H1 (cell line): ENCODE measurements at regions not wholly inside any gene's neighbourhood (a gene's known extent, or its start where the extent isn't known, plus 50 kb on each side); places are given as distances from the start of the nearest gene placed in this dataset.

Source experiments
- CTCF ChIA-PET: fragments of 300-600 bp; sonication (Branson Sonifier 250); formaldehyde crosslinking; loops from one replicate; lab custom pipeline; 2021; ENCODE audit not compliant: partially characterized antibody; lab: Charles Lee
- POLR2A ChIA-PET: fragments of 300-600 bp; sonication (Branson Sonifier 250); formaldehyde crosslinking; loops from one replicate; lab custom pipeline; 2021; ENCODE audit warnings: inconsistent platforms; ENCODE audit not compliant: partially characterized antibody; lab: Charles Lee
- DNase-seq, 2 experiments: peaks; one replicate each; pipeline versions ENCODE4 v3.0.0 to v3.0.0-alpha.2; 2010 to 2022; ENCODE audit warnings: low spot score in 2 of 2, low read depth in 1 of 2, mixed read lengths in 1 of 2
- FAIRE-seq: peaks from 2 replicates; lab custom pipeline; 2011; peaks lifted over from hg19 to GRCh38; lab: Jason Lieb, UNC
- H2AFZ ChIP-seq: 2 replicates; pipeline ENCODE4 v1.8.1; 2012; ENCODE audit warnings: low read length, inconsistent platforms
- H2AK5ac ChIP-seq: 2 replicates; pipeline ENCODE4 v1.6.1; 2013; ENCODE audit warnings: low read depth, low read length
- H2BK120ac ChIP-seq: replicated peaks from 2 replicates; pipeline ENCODE3; 2013; ENCODE audit warnings: low read depth, low read length, inconsistent platforms
- H2BK12ac ChIP-seq: 2 replicates; pipeline ENCODE4 v1.6.1; 2013; ENCODE audit warnings: low read depth, low read length
- H2BK15ac ChIP-seq: 2 replicates; pipeline ENCODE4 v1.6.1; 2013; ENCODE audit warnings: low read length
- H2BK20ac ChIP-seq: 2 replicates; pipeline ENCODE4 v1.6.1; 2013; ENCODE audit warnings: low read length
- H2BK5ac ChIP-seq: 2 replicates; pipeline ENCODE4 v1.6.1; 2013; ENCODE audit warnings: low read depth, low read length
- H3K14ac ChIP-seq: 2 replicates; pipeline ENCODE4 v1.6.1; 2013; ENCODE audit warnings: inconsistent platforms; ENCODE audit not compliant: insufficient read length
- H3K18ac ChIP-seq: 2 replicates; pipeline ENCODE4 v1.6.1; 2013; ENCODE audit warnings: low read length; ENCODE audit errors: extremely low read depth
- H3K23ac ChIP-seq: 2 replicates; pipeline ENCODE4 v1.6.1; 2013; ENCODE audit warnings: inconsistent platforms; ENCODE audit not compliant: insufficient read length
- H3K23me2 ChIP-seq: 2 replicates; pipeline ENCODE4 v1.6.1; 2013; ENCODE audit warnings: low read depth, low read length
- H3K27ac ChIP-seq: 2 replicates; pipeline ENCODE4 v1.6.1; 2011; ENCODE audit warnings: low read depth, low read length, inconsistent platforms
- H3K27me3 ChIP-seq, 4 experiments: replicated peaks in 1 of 4; 1 replicate in 1 of 4; 2 replicates in 3 of 4; pipeline versions ENCODE4 v1.6.1 to v1.8.1; 2011 to 2013; ENCODE audit warnings: low read length in 3 of 4, mild to moderate bottlenecking in 3 of 4, inconsistent platforms in 2 of 4, mixed read lengths in 2 of 4, moderate library complexity in 1 of 4; ENCODE audit not compliant: control insufficient read depth in 3 of 4, insufficient read depth in 3 of 4; ENCODE audit errors: extremely low read depth in 1 of 4
- H3K36me3 ChIP-seq, 4 experiments: 2 replicates each; pipeline versions ENCODE4 v1.6.1 to v1.8.1; 2011 to 2013; ENCODE audit warnings: mild to moderate bottlenecking in 4 of 4, low read length in 3 of 4, moderate library complexity in 2 of 4, control low read depth in 1 of 4, inconsistent platforms in 1 of 4; ENCODE audit not compliant: insufficient read depth in 4 of 4, control insufficient read depth in 2 of 4
- H3K4ac ChIP-seq: replicated peaks from 2 replicates; pipeline ENCODE3; 2013; ENCODE audit warnings: low read length, low read depth, mixed read lengths, inconsistent platforms; ENCODE audit not compliant: insufficient read length
- H3K4me1 ChIP-seq, 4 experiments: replicated peaks in 1 of 4; 1 replicate in 1 of 4; 2 replicates in 3 of 4; pipeline versions ENCODE4 v1.6.1 to v1.8.1; 2011 to 2013; ENCODE audit warnings: low read length in 3 of 4, inconsistent platforms in 2 of 4, mixed read lengths in 1 of 4; ENCODE audit not compliant: insufficient read depth in 4 of 4, control insufficient read depth in 3 of 4
- H3K4me2 ChIP-seq, 2 experiments: 2 replicates each; pipeline versions ENCODE4 v1.6.1 to v1.8.1; 2011 to 2013; ENCODE audit warnings: low read depth in 2 of 2, low read length in 2 of 2, control low read depth in 1 of 2, inconsistent platforms in 1 of 2, mild to moderate bottlenecking in 1 of 2; ENCODE audit not compliant: insufficient read depth in 1 of 2
- H3K4me3 ChIP-seq, 4 experiments: fragments of 200-600, 300-600 bp in 1 of 4; sonication (generic), shearing (Covaris generic), sonication (Bioruptor Twin) in 1 of 4; 2 replicates each; pipeline versions ENCODE4 v1.5.1 to v1.8.1; 2011 to 2016; ENCODE audit warnings: low read length in 4 of 4, low read depth in 3 of 4, control low read depth in 2 of 4, inconsistent platforms in 2 of 4, mild to moderate bottlenecking in 2 of 4, mixed read lengths in 1 of 4, moderate library complexity in 1 of 4; ENCODE audit not compliant: insufficient read depth in 2 of 4; ENCODE audit errors: extremely low read depth in 1 of 4
- H3K56ac ChIP-seq: replicated peaks from 2 replicates; pipeline ENCODE3; 2013; ENCODE audit warnings: low read depth, mild to moderate bottlenecking, mixed read lengths, low read length, inconsistent platforms; ENCODE audit not compliant: insufficient read length
- H3K79me1 ChIP-seq: 2 replicates; pipeline ENCODE4 v1.6.1; 2013; ENCODE audit warnings: low read depth, low read length, control low read depth
- H3K79me2 ChIP-seq, 2 experiments: 2 replicates each; pipeline versions ENCODE4 v1.6.1 to v1.8.1; 2012 to 2013; ENCODE audit warnings: low read length in 2 of 2, mild to moderate bottlenecking in 2 of 2, inconsistent platforms in 1 of 2; ENCODE audit not compliant: insufficient read depth in 2 of 2, control insufficient read depth in 1 of 2
- H3K9ac ChIP-seq, 4 experiments: replicated peaks in 1 of 4; 1 replicate in 1 of 4; 2 replicates in 3 of 4; pipeline versions ENCODE4 v1.6.1 to v1.8.1; 2011 to 2013; ENCODE audit warnings: low read depth in 3 of 4, low read length in 3 of 4, control low read depth in 2 of 4, mild to moderate bottlenecking in 2 of 4, moderate library complexity in 2 of 4, inconsistent platforms in 1 of 4; ENCODE audit errors: extremely low read depth in 1 of 4
- H3K9me3 ChIP-seq, 2 experiments: 2 replicates each; pipeline versions ENCODE4 v1.6.1 to v1.8.1; 2012 to 2013; ENCODE audit warnings: mild to moderate bottlenecking in 2 of 2, moderate library complexity in 2 of 2, control low read depth in 1 of 2, inconsistent platforms in 1 of 2, low read depth in 1 of 2, low read length in 1 of 2, mixed read lengths in 1 of 2; ENCODE audit not compliant: insufficient read depth in 2 of 2
- H4K20me1 ChIP-seq, 2 experiments: replicated peaks in 1 of 2; 2 replicates each; pipeline versions ENCODE3 to v1.8.1; 2011 to 2013; ENCODE audit warnings: inconsistent platforms in 2 of 2, low read length in 2 of 2, mild to moderate bottlenecking in 1 of 2; ENCODE audit not compliant: insufficient read depth in 2 of 2, control insufficient read depth in 1 of 2
- H4K5ac ChIP-seq: 2 replicates; pipeline ENCODE4 v1.6.1; 2013; ENCODE audit warnings: low read length, low read depth, mixed read lengths, inconsistent platforms; ENCODE audit not compliant: insufficient read length
- H4K8ac ChIP-seq: 2 replicates; pipeline ENCODE4 v1.8.0; 2013; ENCODE audit warnings: mild to moderate bottlenecking, moderate library complexity, low read length, inconsistent platforms; ENCODE audit not compliant: insufficient read depth; ENCODE audit errors: extremely low read depth
- H4K91ac ChIP-seq: replicated peaks from 2 replicates; pipeline ENCODE3; 2013; ENCODE audit warnings: low read length, mixed read lengths, inconsistent platforms; ENCODE audit not compliant: insufficient read length
- RAD21 ChIP-seq, 2 experiments: IDR thresholded peaks in 1 of 2; conservative IDR thresholded peaks in 1 of 2; 2 replicates each; pipeline ENCODE4 v1.6.1; 2011; ENCODE audit warnings: low read depth in 2 of 2, low read length in 2 of 2, improper control_type of control experiment in 1 of 2, inconsistent platforms in 1 of 2, mild to moderate bottlenecking in 1 of 2, moderate library complexity in 1 of 2
- SAP30 ChIP-seq: fragments of 300-600 bp; sonication (generic); IDR thresholded peaks from 2 replicates; pipeline ENCODE4 v1.7.1; 2012; ENCODE audit warnings: low read length, moderate library complexity, mild to moderate bottlenecking, inconsistent platforms; ENCODE audit not compliant: insufficient read depth, insufficient replicate concordance
- WGBS, 2 experiments: shearing (Covaris generic) in 1 of 2; methylation state at CpG; one replicate each; pipeline versions ENCODE4 v1.1.6 to v1.1.7; 2013 to 2015; ENCODE audit warnings: low lambda C conversion rate in 2 of 2, mixed read lengths in 2 of 2, inconsistent platforms in 1 of 2, low coverage in 1 of 2, missing lambda C conversion rate in 1 of 2; ENCODE audit not compliant: insufficient replicate concordance in 2 of 2, insufficient coverage in 1 of 2, insufficient read length in 1 of 2; ENCODE audit errors: extremely low coverage in 1 of 2, missing lambda C conversion rate in 1 of 2; 5-methylcytosine and 5-hydroxymethylcytosine counted together
- TF ChIP-seq, protein P1 (sequence below), 3 experiments: IDR thresholded peaks; 1 replicate in 2 of 3; 2 replicates in 1 of 3; pipeline versions ENCODE4 v1.5.1 to v1.6.1; 2011; ENCODE audit warnings: low read length in 3 of 3, mild to moderate bottlenecking in 3 of 3, inconsistent platforms in 2 of 3, low read depth in 1 of 3, moderate library complexity in 1 of 3; ENCODE audit not compliant: insufficient read depth in 1 of 3; ENCODE audit errors: control extremely low read depth in 1 of 3
- TF ChIP-seq, protein P2 (sequence below): IDR thresholded peaks from 2 replicates; pipeline ENCODE4 v1.6.1; 2012; ENCODE audit warnings: inconsistent platforms
- TF ChIP-seq, protein P3 (sequence below): IDR thresholded peaks from 2 replicates; pipeline ENCODE4 v1.6.1; 2012; ENCODE audit warnings: inconsistent platforms

- no peaks in the 10 kb centered on the region for H3K79me1 ChIP-seq
- no peaks in the 10 kb centered on the region for H3K23me2 ChIP-seq
- H2BK20ac ChIP-seq, result no peak overlapping the region
- 0 out of 2 replicates have a peak overlapping the region, but pooled peaks have one; percentile 13 for H2BK12ac ChIP-seq
- H2BK5ac ChIP-seq, result no peak overlapping the region
- H3K4me1 ChIP-seq, result peaks cover 4 to 10% (median 8%) of the 10 kb centered on the region in 4 experiments; a peak in 6 of 7 replicates
- H2AK5ac ChIP-seq, result no peak overlapping the region
- WGBS, 2 experiments, result 100% methylated on average over 2 of the region's 2 CpGs; no CpG with 5 or more reads in 1 of the 2 experiments
- FAIRE-seq, result peak; percentile 13
- H3K4me3 ChIP-seq, result no peak overlapping the region
- no peaks in the 10 kb centered on the region for H4K20me1 ChIP-seq
- TF ChIP-seq, protein P1, sequence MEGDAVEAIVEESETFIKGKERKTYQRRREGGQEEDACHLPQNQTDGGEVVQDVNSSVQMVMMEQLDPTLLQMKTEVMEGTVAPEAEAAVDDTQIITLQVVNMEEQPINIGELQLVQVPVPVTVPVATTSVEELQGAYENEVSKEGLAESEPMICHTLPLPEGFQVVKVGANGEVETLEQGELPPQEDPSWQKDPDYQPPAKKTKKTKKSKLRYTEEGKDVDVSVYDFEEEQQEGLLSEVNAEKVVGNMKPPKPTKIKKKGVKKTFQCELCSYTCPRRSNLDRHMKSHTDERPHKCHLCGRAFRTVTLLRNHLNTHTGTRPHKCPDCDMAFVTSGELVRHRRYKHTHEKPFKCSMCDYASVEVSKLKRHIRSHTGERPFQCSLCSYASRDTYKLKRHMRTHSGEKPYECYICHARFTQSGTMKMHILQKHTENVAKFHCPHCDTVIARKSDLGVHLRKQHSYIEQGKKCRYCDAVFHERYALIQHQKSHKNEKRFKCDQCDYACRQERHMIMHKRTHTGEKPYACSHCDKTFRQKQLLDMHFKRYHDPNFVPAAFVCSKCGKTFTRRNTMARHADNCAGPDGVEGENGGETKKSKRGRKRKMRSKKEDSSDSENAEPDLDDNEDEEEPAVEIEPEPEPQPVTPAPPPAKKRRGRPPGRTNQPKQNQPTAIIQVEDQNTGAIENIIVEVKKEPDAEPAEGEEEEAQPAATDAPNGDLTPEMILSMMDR (IDR thresholded peaks at IDR 0.05; ENCODE audit: control extremely low read depth in 1 of 3, insufficient read depth in 1 of 3, low read depth in 1 of 3, low read length in 3 of 3), result peak in 2 of 3 experiments; percentile 44 to 49; a peak in 3 of 4 replicates
- TF ChIP-seq, protein P2, sequence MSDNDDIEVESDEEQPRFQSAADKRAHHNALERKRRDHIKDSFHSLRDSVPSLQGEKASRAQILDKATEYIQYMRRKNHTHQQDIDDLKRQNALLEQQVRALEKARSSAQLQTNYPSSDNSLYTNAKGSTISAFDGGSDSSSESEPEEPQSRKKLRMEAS, result peak; percentile 38; the same call in 1 of the 2 replicates
- peak; percentile 74 to 78 for TF ChIP-seq RAD21 (IDR thresholded peaks at IDR 0.05 in 1 of 2, conservative IDR thresholded peaks at IDR 0.05 in 1 of 2; ENCODE audit: low read depth in 2 of 2, low read length in 2 of 2)
- TF ChIP-seq, protein P3, sequence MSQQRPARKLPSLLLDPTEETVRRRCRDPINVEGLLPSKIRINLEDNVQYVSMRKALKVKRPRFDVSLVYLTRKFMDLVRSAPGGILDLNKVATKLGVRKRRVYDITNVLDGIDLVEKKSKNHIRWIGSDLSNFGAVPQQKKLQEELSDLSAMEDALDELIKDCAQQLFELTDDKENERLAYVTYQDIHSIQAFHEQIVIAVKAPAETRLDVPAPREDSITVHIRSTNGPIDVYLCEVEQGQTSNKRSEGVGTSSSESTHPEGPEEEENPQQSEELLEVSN, result 0 out of 2 replicates have a peak, but pooled peaks have one; percentile 29
- no peak for TF ChIP-seq SAP30
- TF ChIP-seq, all 59 proteins: peak for 4
- Histone ChIP-seq H3K56ac (no peak overlapping the region), H3K23ac (no peak overlapping the region), H3K79me2 (no peaks in the 10 kb centered on the region), H4K5ac (no peak overlapping the region), H3K9ac (no peak overlapping the region), H2BK15ac (no peak overlapping the region), H3K9me3 (no peaks in the 10 kb centered on the region), H2AFZ (peak overlapping the region; percentile 70), H4K8ac (no peak overlapping the region), H3K4me2 (no peak overlapping the region), H3K27me3 (no peaks in the 10 kb centered on the region), H3K14ac (no peak overlapping the region), H3K18ac (no peak overlapping the region), H2BK120ac (no peak overlapping the region), H3K36me3 (no peaks in the 10 kb centered on the region), H3K4ac (no peak overlapping the region), H3K27ac (no peak overlapping the region), H4K91ac (peak overlapping the region; percentile 1)
- ChIA-PET CTCF (interaction anchor here (1.0 to 2.6 kb wide), 4 partner anchors 51 to 430 kb away, joined by 3 to 16 read pairs (median 3); no protein-coding TSS in a partner anchor), POLR2A (no interaction called here)
- no peak for DNase-seq
These were observed 58.2 kb upstream of the DKK2 start for GRCh38 chr4:107094332-107094731.
